Immature natural killer cell (primary cell): ENCODE measurements at regions not wholly inside any gene's neighbourhood (a gene's known extent, or its start where the extent isn't known, plus 50 kb on each side); places are given as distances from the start of the nearest gene placed in this dataset.
"Not testable (repeated sequence)": the region's sequence is repeated elsewhere in the genome, so short reads cannot be mapped to it uniquely, and the experiment has no call there.

ENCODE experiments used
- DNase-seq, 3 donors: peaks; one replicate each; pipeline ENCODE4 v3.0.0; 2022; ENCODE audit warnings: mixed read lengths in 1 of 3
- H3K27ac Mint-ChIP-seq, 6 donors: one replicate each; pipeline ENCODE4 v1.8.0; 2020; ENCODE audit warnings: mixed read lengths in 6 of 6, mild to moderate bottlenecking in 5 of 6, inconsistent platforms in 4 of 6, moderate library complexity in 3 of 6
- H3K27me3 Mint-ChIP-seq, 3 donors: one replicate each; pipeline ENCODE4 v1.8.0; 2020 to 2021; ENCODE audit warnings: low read depth in 3 of 3, mild to moderate bottlenecking in 3 of 3, mixed read lengths in 3 of 3, moderate library complexity in 3 of 3, inconsistent platforms in 1 of 3
- H3K36me3 Mint-ChIP-seq, 3 donors: one replicate each; pipeline ENCODE4 v1.8.0; 2020; ENCODE audit warnings: mixed read lengths in 3 of 3, inconsistent platforms in 2 of 3, mild to moderate bottlenecking in 2 of 3
- H3K4me1 Mint-ChIP-seq, 2 donors: one replicate each; pipeline ENCODE4 v1.8.0; 2020; ENCODE audit warnings: inconsistent platforms in 2 of 2, mild to moderate bottlenecking in 2 of 2, mixed read lengths in 2 of 2, moderate library complexity in 1 of 2
- H3K4me3 Mint-ChIP-seq, 5 donors: one replicate each; pipeline ENCODE4 v1.8.0; 2020; ENCODE audit warnings: mild to moderate bottlenecking in 5 of 5, mixed read lengths in 5 of 5, inconsistent platforms in 3 of 5, moderate library complexity in 3 of 5
- H3K9me3 Mint-ChIP-seq, 6 donors: one replicate each; pipeline ENCODE4 v1.8.0; 2020; ENCODE audit warnings: mild to moderate bottlenecking in 6 of 6, mixed read lengths in 6 of 6, inconsistent platforms in 4 of 6, moderate library complexity in 3 of 6

DNA sequence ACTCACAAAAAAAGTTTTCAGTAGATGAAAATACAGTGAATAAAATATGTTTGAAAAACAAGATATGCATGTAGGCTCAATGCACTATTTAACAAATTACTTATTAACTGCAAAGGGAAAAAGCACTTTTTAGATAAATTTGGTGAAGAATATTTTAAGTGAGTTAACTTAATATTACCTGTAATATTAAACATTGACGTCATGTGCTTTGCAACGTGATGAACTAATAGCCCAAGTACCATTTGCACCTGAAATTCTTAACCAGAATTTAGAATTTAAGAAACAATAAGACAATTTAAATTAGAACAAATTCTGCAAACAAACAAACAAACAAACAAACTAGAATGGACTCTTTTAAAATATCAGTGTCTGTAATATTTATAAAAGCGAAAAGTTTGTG is 659.0 kb upstream of the NOVA1 start:
- peaks cover 0 to 50% (median 14%) of the 10 kb centered on the region in 6 donors for H3K9me3 Mint-ChIP-seq
- no peak overlapping the region for H3K4me3 Mint-ChIP-seq
- H3K27me3 Mint-ChIP-seq, result no peaks in the 10 kb centered on the region
- DNase-seq, result no peak
- no peak overlapping the region for H3K27ac Mint-ChIP-seq
- H3K36me3 Mint-ChIP-seq, result no peaks in the 10 kb centered on the region
- no peaks in the 10 kb centered on the region for H3K4me1 Mint-ChIP-seq

DNA sequence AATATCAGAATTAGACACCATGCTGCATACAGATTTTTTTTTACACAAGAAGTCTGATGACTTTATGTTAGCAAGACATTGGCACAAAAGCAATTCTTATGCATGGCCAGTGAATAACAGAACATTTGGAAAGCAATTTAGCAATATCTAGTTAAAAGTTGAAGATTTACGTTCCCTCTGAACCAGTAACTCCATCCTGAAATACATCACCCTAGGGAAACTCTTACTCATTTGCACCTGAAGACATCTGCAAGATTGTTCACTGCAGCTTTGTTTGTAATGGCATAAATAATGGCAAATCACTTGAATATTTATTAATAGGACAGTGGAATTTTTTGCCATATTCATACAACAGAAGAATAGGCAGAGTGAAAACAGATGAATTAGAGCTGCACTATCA is 670.0 kb upstream of the NOVA1 start:
- no peaks in the 10 kb centered on the region for H3K36me3 Mint-ChIP-seq
- DNase-seq, result no peak
- H3K27me3 Mint-ChIP-seq, result no peaks in the 10 kb centered on the region
- peaks cover 6 to 40% (median 14%) of the 10 kb centered on the region in 6 donors for H3K9me3 Mint-ChIP-seq
- H3K4me1 Mint-ChIP-seq, result no peaks in the 10 kb centered on the region
- H3K4me3 Mint-ChIP-seq, result no peak overlapping the region
- H3K27ac Mint-ChIP-seq, result no peak overlapping the region

DNA sequence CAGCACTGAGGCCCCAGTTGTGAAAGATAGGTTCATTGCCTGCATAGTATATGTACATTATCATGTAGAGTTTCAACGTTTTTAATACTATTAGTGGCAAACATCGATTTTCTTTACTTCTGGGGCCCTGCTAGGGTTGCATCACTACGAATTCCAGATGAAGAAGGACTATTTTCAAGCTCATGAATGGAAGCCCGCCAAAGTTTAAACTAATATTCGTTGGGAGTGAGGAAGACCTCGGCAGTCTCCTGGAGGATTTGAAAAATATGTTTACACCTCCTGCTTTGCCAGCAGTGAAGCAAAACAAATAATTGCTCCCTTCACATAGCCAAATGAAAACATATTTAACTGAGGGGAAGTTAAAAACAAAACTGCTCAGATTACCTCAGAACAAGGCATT is 672.9 kb upstream of the NOVA1 start:
- Mint-ChIP-seq H3K4me1 (no peaks in the 10 kb centered on the region), H3K27ac (no peak overlapping the region), H3K9me3 (peaks cover 8 to 41% (median 16%) of the 10 kb centered on the region in 6 donors), H3K4me3 (no peak overlapping the region), H3K36me3 (no peaks in the 10 kb centered on the region), H3K27me3 (no peaks in the 10 kb centered on the region)
- no peak for DNase-seq

DNA sequence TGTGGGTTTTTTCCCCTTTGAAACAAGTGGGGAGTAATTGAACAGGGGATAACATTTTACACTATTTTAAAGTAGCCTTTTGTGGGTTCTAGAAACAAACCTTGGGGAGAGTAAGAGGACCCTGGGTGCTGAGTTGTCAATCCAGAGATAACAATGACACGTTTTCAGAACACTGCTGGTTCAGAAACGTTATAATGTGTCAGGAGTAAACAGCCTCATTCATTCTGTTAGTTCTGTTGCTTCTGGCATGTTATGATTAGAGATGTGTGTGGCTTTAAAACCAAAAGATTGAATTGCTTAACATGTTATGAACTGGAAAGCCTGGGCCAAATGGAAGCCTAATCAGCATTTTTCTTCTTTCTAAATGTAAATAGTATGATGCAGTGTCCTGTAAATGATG is 680.5 kb upstream of the NOVA1 start:
- Mint-ChIP-seq H3K4me1 (no peaks in the 10 kb centered on the region), H3K4me3 (no peak overlapping the region)

DNA sequence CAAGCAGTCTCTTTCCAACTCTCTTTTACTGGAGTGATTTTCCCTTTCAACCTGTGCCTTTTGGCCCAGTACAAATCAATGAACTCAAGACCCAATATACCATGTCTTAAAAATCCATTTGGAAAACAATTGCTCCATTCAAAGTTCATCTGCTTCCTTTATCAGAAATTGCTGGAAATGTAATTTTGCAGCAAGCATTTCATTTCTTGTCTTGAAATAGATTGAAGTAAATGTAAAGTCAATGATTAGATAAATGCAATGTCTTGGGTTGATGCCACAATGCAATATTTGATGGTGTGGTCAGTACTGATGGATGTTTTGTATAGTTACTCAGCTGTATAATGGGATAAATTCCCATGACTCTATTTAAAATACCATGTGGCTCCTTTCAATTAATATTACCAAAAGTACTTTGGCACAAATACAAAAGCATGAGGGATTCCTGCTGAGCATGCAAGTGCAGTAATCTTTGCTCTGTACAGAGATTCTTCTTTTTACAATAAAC is 707.7 kb upstream of the NOVA1 start:
- H3K27ac Mint-ChIP-seq, result no peak overlapping the region
- H3K4me3 Mint-ChIP-seq, result no peak overlapping the region
- DNase-seq, result no peak

More for the DNA sequence above, 680.5 kb upstream of the NOVA1 start:
- H3K27ac Mint-ChIP-seq, result no peak overlapping the region
- no peak for DNase-seq
- no peaks in the 10 kb centered on the region for H3K36me3 Mint-ChIP-seq
- peaks cover 0 to 3% (median 0%) of the 10 kb centered on the region in 3 donors for H3K27me3 Mint-ChIP-seq
- peaks cover 8 to 34% (median 21%) of the 10 kb centered on the region in 6 donors for H3K9me3 Mint-ChIP-seq

DNA sequence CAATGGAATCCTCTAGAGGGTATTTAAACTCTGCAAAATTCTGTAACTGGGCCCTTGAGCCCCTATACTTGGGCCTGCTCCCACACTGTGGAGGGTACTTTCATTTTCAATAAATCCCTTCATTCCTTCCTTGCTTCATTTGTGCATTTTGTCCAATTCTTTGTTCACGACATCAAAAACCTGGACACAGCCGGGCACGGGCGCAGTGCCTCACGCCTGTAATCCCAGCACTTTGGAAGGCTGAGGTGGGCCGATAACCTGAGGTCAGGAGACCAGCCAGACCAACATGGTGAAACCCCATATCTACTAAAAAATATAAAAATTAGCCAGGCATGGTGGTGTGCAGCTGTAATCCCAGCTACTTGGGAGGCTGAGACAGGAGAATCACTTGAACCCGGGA is 714.9 kb upstream of the NOVA1 start:
- not testable (repeated sequence) for H3K27me3 Mint-ChIP-seq, DNase-seq, H3K4me3 Mint-ChIP-seq, H3K4me1 Mint-ChIP-seq, H3K27ac Mint-ChIP-seq, H3K36me3 Mint-ChIP-seq
- peaks cover 11 to 55% (median 21%) of the 10 kb centered on the region in 6 donors for H3K9me3 Mint-ChIP-seq

More for the DNA sequence above, 707.7 kb upstream of the NOVA1 start:
- H3K36me3 Mint-ChIP-seq, result no peaks in the 10 kb centered on the region
- peaks cover 17 to 51% (median 24%) of the 10 kb centered on the region in 6 donors for H3K9me3 Mint-ChIP-seq
- no peaks in the 10 kb centered on the region for H3K4me1 Mint-ChIP-seq
- no peaks in the 10 kb centered on the region for H3K27me3 Mint-ChIP-seq

DNA sequence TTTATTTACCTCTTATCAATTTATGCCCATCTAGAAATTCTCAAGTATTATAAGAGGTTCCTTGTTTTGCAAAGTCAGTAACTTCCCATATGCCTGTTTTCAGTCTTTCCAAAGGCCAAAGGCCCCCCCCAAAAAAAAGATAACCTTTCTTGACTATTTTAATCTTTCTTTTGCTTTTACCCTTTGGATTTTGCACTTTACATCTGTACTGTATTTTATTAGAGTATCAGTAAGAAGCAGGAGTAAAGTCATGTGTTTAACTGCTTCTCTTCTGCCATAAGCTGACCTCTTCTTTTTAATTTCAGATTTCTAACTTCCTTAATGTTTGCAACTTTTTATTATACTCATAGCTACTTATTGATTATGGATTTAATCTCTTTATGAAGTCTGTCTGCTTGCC is 716.4 kb upstream of the NOVA1 start:
- Mint-ChIP-seq H3K36me3 (no peaks in the 10 kb centered on the region), H3K27me3 (peaks cover 0 to 2% (median 0%) of the 10 kb centered on the region in 3 donors), H3K27ac (no peak overlapping the region), H3K9me3 (peaks cover 7 to 43% (median 20%) of the 10 kb centered on the region in 6 donors), H3K4me3 (no peak overlapping the region), H3K4me1 (no peaks in the 10 kb centered on the region)
- DNase-seq, result no peak

DNA sequence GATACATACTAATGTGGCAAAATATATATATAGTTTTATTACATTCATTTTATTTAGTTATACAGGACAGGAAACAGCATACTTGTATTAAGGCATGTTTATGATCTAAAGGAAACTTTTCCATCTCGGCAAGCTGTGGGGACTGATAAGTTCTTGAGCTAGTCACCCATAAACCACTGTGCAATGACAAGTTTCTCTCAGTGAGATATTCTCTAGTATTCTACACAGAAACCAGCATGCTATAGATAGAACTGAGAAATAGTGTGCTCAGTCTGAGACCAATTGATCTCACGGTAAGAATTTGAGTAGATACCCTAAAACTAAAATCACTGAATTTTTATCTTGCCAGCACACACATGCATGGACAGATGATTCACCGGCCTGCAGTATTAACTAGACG is 717.6 kb upstream of the NOVA1 start:
- no peak for DNase-seq
- peaks cover 4 to 34% (median 17%) of the 10 kb centered on the region in 6 donors for H3K9me3 Mint-ChIP-seq
- peaks cover 0 to 2% (median 0%) of the 10 kb centered on the region in 3 donors for H3K27me3 Mint-ChIP-seq
- no peak overlapping the region for H3K27ac Mint-ChIP-seq
- no peak overlapping the region for H3K4me3 Mint-ChIP-seq
- H3K4me1 Mint-ChIP-seq, result no peaks in the 10 kb centered on the region
- no peaks in the 10 kb centered on the region for H3K36me3 Mint-ChIP-seq

DNA sequence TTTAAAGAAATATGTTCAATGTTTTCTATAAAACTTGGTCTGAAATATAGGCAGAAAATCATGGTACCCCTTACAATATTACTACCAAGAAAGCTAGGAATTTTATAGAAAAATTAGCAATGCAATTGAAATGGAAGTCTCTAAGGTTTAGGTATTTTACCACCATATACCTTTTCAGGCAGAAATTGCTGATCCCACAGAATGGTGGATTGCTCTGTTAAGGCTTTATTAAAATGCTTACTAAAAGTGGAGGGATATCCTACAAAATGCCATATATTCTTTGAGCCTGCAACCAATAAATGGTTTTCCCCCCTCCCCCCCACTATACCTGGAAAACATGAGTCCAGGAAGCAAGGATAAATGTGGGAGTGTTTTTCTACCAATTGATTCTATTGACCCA is 718.1 kb upstream of the NOVA1 start:
- DNase-seq, result no peak
- H3K9me3 Mint-ChIP-seq, result peaks cover 2 to 29% (median 15%) of the 10 kb centered on the region in 6 donors
- no peaks in the 10 kb centered on the region for H3K4me1 Mint-ChIP-seq
- H3K27me3 Mint-ChIP-seq, result peaks cover 0 to 2% (median 0%) of the 10 kb centered on the region in 3 donors
- no peaks in the 10 kb centered on the region for H3K36me3 Mint-ChIP-seq
- H3K4me3 Mint-ChIP-seq, result no peak overlapping the region
- H3K27ac Mint-ChIP-seq, result no peak overlapping the region

DNA sequence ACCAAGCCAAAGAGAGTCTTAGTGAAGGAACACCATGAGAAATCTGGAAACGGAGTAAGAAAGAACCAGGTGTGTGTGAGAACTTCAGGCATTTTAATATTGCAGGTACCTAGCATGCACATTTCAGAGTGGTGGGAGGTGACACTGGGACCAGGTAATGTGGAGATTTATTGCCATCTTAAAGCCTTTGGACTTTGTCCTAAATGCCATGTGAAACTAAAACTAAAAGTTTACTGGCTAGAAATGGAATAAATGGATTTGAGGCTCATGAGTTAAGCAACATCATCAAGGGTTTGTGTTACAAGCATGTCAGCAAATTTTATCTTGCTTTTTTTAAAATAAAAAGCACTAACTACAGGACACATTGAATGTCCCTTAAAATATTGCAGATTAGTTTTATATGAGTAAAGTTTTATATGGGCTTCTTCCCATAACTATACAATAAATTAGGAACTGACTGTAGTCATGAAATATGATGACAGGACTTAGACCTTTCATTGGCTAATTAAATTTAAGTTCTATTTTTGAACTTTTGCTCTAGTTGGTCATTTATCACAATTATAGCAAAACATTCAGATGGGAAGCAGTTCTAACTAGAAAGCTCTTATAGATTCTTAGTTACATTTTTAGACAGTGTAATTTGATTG is 721.1 kb upstream of the NOVA1 start:
- Mint-ChIP-seq H3K4me1 (no peaks in the 10 kb centered on the region), H3K27me3 (peaks cover 0 to 3% (median 0%) of the 10 kb centered on the region in 3 donors), H3K36me3 (peaks cover 0 to 3% (median 0%) of the 10 kb centered on the region in 3 donors), H3K27ac (no peak overlapping the region), H3K4me3 (no peak overlapping the region), H3K9me3 (peaks cover 5 to 26% (median 13%) of the 10 kb centered on the region in 6 donors)
- DNase-seq, result no peak

DNA sequence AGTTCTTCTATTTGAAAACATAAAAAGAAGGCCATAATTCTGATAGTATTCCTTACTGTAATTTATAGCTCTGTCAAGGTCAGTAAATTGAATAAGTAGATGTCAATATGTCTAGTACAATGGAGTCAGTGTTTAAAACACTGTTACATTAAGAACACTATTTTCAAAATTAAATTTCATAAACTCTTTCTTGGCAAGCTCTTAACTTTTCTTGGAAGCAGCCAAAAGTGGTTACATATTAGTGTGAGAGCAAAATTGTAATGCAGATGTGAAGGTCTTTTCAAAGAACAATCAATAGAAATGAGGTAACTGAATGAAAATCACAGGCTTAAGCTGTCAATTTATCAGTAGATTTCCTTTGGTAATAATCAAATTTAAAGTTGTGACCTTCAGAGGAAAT is 722.4 kb upstream of the NOVA1 start:
- no peak overlapping the region for H3K4me3 Mint-ChIP-seq
- H3K36me3 Mint-ChIP-seq, result peaks cover 0 to 3% (median 0%) of the 10 kb centered on the region in 3 donors
- no peak overlapping the region for H3K27ac Mint-ChIP-seq
- peaks cover 0 to 2% (median 0%) of the 10 kb centered on the region in 3 donors for H3K27me3 Mint-ChIP-seq
- H3K9me3 Mint-ChIP-seq, result peaks cover 5 to 26% (median 12%) of the 10 kb centered on the region in 6 donors
- no peak for DNase-seq
- H3K4me1 Mint-ChIP-seq, result no peaks in the 10 kb centered on the region

DNA sequence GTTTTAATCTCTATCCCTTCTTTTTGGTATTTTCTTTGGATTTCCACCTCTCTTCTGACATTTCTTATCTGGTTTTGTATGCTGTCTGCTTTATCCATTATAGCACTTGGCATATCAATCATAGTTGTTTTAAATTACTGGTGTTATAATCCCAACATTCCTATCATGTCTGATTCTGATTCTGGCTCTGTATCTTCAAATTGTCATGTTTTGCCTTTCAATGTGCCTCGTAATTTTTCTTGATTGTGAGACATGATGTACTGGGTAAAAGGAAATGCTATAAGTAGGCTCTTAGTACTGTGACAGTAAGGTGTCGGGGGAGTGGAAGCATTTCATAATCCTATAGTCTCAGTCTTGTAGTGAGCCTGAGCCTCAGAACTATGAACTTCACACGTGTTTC is 729.3 kb upstream of the NOVA1 start:
- Mint-ChIP-seq H3K4me3 (no peak overlapping the region), H3K36me3 (peaks cover 0 to 5% (median 0%) of the 10 kb centered on the region in 3 donors), H3K9me3 (peaks cover 12 to 51% (median 30%) of the 10 kb centered on the region in 6 donors), H3K27me3 (peaks cover 0 to 2% (median 0%) of the 10 kb centered on the region in 3 donors), H3K4me1 (no peaks in the 10 kb centered on the region), H3K27ac (no peak overlapping the region)
- no peak for DNase-seq

DNA sequence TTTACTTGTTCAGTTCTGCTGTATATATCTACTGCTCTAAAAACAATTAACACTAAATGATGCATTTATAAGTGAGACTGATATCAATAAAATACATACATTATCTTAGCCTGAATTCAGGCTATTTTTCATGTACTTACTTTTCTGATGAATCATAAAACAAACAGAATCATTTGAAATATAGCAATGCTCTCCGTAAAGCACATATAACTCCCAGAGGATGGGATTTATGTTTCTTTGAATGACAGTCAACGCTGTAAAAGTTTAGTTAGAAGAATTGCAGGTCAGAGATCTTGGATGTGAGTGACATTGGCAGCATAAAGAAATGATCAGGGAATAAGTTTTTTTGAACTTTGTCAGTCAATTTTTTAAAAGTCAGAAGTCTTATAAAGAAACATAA is 740.2 kb upstream of the NOVA1 start:
- no peaks in the 10 kb centered on the region for H3K4me1 Mint-ChIP-seq
- peaks cover 9 to 49% (median 31%) of the 10 kb centered on the region in 6 donors for H3K9me3 Mint-ChIP-seq
- no peak overlapping the region for H3K4me3 Mint-ChIP-seq
- no peak for DNase-seq
- no peaks in the 10 kb centered on the region for H3K27me3 Mint-ChIP-seq
- H3K27ac Mint-ChIP-seq, result no peak overlapping the region
- no peaks in the 10 kb centered on the region for H3K36me3 Mint-ChIP-seq

DNA sequence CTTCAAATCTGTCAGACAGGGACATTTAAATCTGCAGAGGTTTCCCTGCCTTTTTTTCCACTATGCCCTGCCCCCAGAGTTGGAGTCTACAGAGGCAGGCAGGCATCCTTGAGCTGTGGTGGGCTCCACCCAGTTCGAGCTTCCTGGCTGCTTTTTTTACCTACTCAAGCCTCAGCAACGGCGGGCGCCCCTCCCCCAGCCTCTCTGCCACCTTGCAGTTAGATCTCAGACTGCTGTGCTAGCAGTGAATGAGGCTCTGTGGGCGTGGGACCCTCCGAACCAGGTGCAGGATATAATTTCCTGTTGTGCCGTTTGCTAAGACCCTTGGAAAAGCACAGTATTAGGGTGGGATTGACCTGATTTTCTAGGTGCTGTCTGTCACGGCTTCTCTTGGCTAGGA is 765.2 kb upstream of the NOVA1 start:
- not testable (repeated sequence) for H3K27me3 Mint-ChIP-seq, H3K36me3 Mint-ChIP-seq, H3K27ac Mint-ChIP-seq, DNase-seq, H3K4me3 Mint-ChIP-seq, H3K4me1 Mint-ChIP-seq
- peaks cover 14 to 44% (median 21%) of the 10 kb centered on the region in 6 donors for H3K9me3 Mint-ChIP-seq

DNA sequence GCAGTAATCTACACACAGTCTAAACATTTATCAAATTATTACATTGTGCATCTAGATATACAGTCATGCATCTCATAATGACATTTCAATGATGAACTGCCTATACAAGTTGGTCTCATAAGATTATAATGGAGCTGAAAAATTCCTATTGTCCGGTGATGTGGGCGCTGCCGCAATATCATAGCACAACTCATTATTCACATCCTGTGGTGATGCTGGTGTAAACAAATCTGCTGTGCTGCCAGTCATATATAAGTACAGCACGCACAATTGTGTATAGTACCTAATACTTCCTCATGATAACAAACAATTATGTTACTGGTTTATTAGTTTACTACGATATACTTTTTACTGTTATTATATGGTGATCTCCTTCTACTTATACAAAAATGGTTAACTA is 768.8 kb upstream of the NOVA1 start:
- H3K4me3 Mint-ChIP-seq, result no peak overlapping the region
- no peaks in the 10 kb centered on the region for H3K27me3 Mint-ChIP-seq
- no peak for DNase-seq
- peaks cover 9 to 26% (median 18%) of the 10 kb centered on the region in 6 donors for H3K9me3 Mint-ChIP-seq
- no peak overlapping the region for H3K27ac Mint-ChIP-seq
- H3K4me1 Mint-ChIP-seq, result no peaks in the 10 kb centered on the region
- no peaks in the 10 kb centered on the region for H3K36me3 Mint-ChIP-seq
